Activated T-helper 1 cell treated with Interleukin-2 at 50 U/mL for 16 hours (primary cell): ENCODE measurements at regions not wholly inside any gene's neighbourhood (a gene's known extent, or its start where the extent isn't known, plus 50 kb on each side); places are given as distances from the start of the nearest gene placed in this dataset.

Experiments used
- DNase-seq: peaks from one replicate; pipeline ENCODE4 v3.0.0-alpha.2; 2020; ENCODE audit warnings: low read depth

DNA sequence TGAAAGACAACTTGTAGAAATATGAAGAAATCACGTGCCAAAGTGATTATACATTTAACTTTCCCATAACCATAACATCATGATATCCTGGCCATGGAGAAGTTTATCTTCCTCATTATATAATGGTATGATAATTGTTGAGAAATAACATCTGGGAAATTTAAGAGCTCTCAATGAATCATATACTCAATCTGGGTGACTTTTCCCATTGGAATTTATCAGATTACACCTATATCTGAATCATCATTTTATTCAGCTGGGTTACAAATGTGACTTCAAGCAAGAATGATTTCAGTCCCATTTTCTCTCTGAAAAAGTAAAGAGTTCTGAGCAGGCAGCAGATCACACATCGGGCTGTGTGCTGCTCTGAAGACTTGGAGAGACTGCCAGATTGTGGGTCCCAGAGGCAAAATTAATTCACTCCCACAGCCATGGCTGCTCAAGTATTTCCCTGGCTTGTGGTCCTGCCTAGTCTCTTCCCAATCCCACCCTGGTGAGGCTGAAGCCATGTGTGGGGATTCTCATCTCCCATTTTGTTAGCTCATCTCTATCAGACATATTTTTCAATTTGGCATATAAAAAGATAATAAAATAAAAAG is 278.0 kb downstream of the MRPL39 start:
- DNase-seq: no peak

DNA sequence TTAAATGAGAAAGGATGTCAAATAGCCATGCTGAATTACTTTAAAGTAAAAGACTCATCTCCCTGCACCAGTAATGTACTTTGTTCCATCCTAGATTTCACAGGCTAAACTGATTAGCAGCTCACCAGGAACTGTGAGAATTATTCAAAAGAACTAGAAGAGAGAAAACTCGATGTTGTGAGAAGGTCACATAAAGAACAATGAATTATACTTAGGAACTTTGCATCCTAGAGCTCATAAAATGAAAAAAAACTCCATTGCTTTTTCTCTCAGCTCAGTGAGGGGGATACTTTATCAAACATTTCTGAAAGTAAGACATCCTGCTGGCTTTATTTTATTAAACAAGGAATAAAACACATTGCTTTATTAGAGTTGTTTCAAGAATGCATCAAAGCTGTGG is 278.5 kb downstream of the MRPL39 start:
- no peak for DNase-seq

GRCh38 chr21:25326181-25326580 is 281.1 kb downstream of the MRPL39 start:
- no peak for DNase-seq

GRCh38 chr21:25324666-25325065 is 282.6 kb downstream of the MRPL39 start:
- no peak for DNase-seq

DNA sequence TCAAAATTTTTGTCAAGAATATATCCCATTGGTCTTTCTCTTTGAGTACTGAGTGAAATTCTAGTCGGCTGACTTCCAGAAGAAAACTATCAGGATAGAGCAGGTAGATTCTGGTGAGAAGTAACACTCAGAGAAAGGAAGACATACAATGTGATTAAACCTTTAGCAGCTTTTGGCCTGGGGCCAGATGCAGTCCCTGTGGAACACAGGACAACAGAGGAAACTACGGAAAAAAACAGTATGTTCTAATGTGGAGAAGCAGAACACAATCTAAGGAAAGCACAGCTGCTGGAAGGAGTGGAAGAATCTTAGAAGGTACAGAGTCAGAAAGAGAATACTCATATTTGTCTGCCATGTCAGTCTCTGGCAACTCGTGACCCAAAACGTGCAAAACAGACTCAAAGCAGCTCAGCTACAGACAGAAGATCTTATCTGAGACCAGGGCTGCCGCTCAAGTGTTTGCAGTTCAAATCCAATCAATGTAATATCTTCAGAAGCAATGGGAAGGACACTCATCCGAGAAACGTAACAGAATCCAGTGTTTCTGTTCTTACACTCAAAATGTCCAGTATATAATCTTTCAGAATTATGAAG is 283.8 kb downstream of the MRPL39 start:
- DNase-seq: no peak

DNA sequence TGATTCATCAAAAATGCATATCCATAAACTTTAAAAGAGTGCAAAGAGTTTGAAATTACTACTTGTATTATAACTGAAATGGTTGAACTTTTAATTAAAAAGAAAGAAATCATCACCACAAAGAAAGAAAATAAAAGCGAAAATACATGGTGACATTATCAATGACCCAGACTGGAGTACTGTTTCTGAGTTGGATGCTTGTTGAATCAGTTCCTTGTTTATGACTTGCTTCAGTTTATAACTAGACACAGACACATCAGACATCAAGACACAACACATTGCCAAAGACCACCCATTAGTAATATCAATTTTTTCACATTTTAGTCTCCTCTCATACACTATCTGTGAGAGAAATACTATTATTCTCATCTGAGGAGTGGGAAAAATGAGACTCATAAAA is 293.0 kb downstream of the MRPL39 start:
- no peak for DNase-seq

GRCh38 chr21:25313829-25314228 is 293.5 kb downstream of the MRPL39 start:
- DNase-seq: no peak

DNA sequence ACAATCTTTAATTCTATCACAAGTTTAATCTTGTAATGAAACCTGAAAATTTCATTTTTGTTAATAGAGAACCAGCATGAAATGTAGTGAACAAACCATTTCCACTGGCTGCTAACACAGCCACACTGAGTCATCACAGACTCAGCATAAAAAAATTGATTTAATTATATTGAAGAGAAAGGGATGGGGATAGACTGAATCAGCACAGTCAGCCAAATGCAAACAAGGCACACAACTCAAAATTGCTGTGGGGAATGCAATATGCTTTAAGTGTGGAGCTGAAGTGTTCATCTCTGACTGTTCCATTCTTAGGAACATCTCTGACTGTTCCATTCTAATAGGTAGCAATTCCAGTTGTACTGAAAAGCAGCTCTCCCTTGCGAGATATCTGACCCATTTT is 299.8 kb downstream of the MRPL39 start:
- no peak for DNase-seq

DNA sequence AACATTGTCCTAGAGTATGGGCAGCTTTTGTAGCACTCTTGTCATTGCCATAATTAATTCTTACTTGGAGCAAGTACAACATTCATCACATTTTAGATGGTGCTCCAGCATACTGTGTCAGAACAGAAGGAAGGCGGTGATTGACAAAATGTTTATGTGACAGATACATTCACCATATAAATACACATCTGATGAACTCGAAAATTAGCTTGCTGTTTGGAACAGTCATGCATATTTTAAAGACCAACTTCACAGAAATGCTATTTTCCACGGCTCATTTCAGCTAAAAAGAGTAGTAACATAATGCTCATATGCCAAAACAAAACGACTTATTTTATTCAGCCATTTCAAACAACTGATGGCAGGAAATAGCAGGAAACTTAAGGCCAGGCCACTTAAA is 302.7 kb downstream of the MRPL39 start:
- DNase-seq: no peak

DNA sequence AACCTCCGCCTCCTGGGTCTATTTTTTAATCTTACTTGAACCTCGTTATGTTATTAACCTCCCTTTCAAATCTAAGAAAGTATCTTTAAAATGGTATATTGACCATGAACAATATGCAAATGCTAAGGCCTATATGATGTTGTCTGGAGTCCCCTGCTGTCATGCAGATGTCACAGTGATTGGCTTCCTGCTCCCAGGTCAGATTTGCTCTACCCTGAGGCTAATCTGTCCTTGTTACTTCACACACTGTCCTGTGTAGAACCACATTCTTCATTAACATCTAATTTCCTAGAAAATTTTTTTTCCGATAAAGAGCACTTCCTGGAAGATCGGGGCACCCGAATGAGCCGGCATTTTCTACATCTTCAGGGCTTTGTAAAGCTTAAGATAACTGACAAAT is 306.6 kb downstream of the MRPL39 start:
- no peak for DNase-seq

GRCh38 chr21:25298512-25299491 is 308.5 kb downstream of the MRPL39 start:
- no peak for DNase-seq

DNA sequence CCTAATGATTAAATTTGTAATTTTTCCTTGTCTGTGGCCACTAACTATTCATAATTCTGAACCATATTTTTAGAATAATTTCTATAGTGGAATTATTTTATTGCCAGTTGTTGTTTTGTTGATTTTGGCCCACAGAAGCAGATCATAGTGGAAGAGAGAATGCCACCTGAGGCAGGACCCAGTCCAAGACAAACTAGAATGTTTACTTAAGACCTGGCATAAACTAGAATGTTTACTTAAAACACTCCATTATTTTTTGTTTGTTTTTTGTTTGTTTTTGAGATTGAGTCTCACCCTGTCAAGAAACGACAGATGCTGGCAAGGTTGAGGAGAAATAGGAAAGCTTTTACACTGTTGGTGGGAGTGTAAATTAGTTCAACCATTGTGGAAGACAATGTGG is 310.2 kb downstream of the MRPL39 start:
- no peak for DNase-seq

DNA sequence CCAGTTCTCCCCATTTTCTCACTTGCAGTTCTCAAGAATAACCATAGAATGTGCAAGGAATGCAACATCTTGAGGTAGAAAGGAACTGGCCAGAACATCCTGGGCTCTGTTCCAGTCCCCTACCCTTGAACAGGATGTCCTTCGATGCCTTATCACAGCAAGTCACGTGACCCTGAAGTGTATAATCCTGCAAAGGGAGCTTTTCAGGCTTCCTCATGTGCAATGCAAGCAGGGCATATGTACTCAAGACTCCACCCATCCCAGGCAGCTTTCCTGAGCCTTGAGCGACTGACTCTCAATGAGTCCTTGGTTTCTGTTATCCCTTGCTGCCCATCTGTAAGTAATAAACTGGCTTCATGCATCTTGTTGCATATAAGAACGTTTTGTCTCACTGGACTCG is 311.0 kb downstream of the MRPL39 start:
- no peak for DNase-seq

DNA sequence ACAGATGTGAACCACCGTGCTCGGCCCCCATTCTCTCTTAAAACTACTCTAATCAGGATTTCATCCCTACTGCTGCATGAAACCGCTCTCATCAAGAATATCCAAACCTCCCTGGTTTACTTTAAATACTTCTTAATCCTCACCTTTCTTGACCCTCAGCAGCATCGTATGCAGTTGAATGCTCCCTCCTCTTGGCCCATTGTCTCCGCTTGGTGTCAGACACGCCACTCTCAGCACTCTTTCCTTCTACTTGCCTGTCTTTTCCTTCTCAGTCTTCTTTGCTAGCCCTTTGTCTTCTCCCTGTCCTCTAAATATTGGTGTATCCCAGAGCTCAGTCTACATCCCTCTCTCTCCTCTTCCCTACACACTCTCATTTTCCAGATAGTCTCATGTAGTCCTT is 314.9 kb downstream of the MRPL39 start:
- no peak for DNase-seq

- no peak for DNase-seq
These were observed 323.6 kb downstream of the MRPL39 start for GRCh38 chr21:25283720-25284119.

- no peak for DNase-seq
These were observed 326.1 kb downstream of the MRPL39 start for GRCh38 chr21:25281134-25281533.

- DNase-seq: no peak
These were observed 327.2 kb downstream of the MRPL39 start for GRCh38 chr21:25280061-25280460.

DNA sequence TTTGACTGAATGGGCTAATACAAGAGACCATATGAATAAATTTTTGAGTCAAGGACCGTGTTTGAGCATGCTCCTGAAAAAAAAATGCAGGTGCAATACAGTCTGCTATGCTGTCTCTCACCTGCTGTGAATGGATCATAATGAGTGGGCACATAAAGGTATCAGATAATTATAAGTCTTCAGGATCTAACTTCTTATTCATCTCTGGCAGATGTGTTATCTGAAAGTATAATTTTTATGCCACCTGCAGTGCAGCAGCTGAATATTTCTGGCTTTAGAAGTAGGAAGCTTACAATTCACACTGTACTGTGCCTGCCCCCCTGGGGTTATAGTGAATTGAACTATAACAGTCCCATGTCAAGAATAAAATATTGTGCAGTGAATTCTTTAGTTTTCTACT is 333.3 kb downstream of the MRPL39 start:
- no peak for DNase-seq

DNA sequence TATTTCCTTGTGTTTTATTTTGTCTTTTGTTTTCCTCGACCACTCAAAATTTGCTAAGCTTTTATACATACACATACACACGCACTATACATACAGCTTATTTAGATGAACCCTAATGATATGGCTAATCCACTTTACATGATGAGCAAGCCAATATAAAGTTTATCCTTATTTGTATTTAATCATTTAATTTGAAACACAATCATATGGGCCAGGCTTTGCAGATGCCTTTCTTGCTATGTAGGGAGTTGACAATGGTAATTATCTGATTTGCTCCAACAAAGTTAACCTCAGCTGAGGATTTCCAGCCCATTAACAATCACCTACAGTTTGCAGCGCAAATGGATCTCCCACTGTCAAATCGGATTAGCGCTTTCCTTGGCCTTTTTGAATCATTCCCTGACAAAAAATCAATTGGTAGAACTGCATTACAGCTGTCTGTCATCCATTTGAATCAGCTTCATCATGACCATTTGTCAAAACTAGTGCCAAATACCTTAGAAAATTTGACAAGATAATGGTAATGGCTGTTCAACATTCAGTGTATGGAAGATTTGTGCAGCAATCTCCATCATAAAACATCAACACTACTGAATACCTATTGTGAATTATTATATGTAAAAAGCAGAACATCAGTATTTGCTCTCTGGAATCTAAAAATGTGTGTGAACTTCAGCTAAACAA is 352.6 kb downstream of the MRPL39 start:
- no peak for DNase-seq

GRCh38 chr21:25246546-25246945 is 360.7 kb downstream of the MRPL39 start:
- DNase-seq: no peak

DNA sequence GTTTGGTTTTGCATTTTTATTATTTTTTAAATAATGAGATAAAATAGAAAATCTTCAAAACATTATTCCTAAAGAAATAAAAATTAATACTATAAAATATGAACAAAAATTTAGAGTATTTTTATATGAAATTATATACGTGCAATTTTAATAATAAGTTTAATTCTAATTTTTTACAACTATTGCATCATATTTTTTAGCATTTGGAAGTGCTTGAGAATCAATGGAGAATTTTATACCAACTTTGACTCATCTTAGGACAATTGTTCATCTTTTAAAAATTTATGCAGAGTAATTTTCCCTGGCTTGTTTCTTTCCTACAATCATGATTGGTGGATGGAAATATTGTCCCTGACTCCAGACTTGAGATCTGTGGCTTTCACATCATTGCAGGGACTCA is 362.5 kb downstream of the MRPL39 start:
- DNase-seq: no peak

GRCh38 chr21:25243808-25244207 is 363.5 kb downstream of the MRPL39 start:
- no peak for DNase-seq

GRCh38 chr21:25240974-25241373 is 366.3 kb downstream of the MRPL39 start:
- DNase-seq: no peak
